ENCODE measurements at regions not wholly inside any gene's neighbourhood (a gene's known extent, or its start where the extent isn't known, plus 50 kb on each side); places are given as distances from the start of the nearest gene placed in this dataset.
A peak's percentile ranks its signal among the peaks of the same experiment; 100 is the strongest.

DNA sequence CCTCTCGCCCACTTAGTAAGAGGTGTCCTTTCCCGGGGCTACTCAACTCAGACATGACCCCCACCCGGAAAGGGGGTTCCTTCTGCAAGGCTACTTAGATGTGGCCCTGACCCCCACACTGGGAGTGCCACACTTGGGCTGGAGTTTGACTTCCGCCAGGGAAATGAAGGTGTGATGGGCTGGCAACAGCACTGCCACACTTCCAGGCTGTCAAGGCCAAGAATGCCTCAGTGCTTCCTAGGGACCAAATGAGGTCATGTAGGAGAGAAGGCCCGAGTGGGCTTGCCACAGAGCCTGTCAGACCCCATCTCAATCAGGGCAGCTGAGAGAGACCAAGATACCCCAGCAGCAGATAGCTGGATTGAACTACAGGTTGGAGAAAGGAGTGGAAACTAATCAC, 55.5 kb downstream of the DRD1 start:
- DNase-seq (ENCODE audit: low read depth, low spot score): no peak

DNA sequence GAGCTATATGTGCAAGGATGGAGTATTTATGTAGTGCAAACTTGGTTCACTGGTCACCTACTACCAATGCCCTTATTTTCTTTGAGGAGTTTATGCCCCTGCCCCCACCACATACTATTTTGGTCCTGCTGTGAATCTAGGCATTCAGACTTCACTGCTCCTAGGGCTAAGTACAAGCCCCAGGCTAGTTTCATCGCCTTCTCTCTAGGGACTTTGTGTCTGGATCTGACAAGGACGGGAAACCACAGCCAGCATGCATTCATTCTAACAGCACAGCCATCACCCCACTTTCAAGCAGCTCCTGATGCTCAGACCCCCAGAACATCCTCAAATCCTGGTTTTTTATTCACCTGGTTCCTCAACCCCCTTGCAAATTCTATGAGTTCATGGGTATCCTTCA, 56.8 kb downstream of the DRD1 start:
- DNase-seq (ENCODE audit: low read depth, low spot score): peak; percentile 45

DNA sequence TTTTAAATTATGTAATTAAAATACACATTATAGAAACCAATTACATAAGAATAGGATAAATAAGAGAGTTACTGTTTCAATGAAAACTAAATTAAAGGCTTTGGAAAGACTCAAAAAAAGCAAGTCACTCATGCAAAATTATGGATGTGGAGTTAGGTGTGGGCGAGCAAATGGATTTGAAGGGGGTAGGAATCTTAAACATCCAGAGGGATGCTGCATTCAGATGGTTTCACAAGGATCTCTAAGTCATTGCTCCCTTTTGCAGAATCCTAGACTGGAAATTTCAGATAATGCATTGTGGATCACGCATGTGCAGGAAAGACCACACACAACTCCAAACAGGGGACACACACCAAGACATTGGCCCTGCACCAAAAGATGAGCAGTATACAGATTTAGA, 57.5 kb downstream of the DRD1 start:
- no peak for DNase-seq (ENCODE audit: low read depth, low spot score)

DNA sequence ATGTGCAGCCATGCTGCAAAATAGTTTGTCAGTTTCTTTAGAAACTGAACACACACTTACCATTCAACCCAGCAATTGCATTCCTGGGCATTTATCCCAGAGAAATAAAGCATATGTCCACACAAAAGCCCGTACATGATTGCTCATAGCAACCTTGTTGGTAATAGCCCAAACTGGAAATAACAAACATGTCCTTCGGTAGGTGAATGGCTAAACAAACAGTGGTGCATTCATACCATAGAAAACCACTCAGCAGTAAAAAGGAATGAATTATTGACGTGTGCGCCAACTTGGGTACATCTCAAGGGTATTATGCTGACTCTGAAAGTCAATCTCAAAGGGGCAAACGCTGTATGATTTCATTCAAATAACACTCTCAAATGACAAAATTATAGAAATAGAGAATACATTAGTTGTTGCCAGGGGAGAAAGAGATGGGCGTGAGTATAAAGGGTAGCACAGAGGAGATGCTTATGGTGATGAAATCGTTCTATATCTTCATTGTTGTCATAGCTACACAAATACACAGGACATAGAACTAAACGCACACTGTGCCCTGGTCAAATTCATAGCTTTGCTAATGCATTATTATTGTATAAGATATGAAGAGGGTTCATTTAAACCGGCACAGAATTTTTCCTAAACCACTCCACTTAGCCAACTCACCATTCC, 58.2 kb downstream of the DRD1 start:
- no peak for DNase-seq (ENCODE audit: low read depth, low spot score)

DNA sequence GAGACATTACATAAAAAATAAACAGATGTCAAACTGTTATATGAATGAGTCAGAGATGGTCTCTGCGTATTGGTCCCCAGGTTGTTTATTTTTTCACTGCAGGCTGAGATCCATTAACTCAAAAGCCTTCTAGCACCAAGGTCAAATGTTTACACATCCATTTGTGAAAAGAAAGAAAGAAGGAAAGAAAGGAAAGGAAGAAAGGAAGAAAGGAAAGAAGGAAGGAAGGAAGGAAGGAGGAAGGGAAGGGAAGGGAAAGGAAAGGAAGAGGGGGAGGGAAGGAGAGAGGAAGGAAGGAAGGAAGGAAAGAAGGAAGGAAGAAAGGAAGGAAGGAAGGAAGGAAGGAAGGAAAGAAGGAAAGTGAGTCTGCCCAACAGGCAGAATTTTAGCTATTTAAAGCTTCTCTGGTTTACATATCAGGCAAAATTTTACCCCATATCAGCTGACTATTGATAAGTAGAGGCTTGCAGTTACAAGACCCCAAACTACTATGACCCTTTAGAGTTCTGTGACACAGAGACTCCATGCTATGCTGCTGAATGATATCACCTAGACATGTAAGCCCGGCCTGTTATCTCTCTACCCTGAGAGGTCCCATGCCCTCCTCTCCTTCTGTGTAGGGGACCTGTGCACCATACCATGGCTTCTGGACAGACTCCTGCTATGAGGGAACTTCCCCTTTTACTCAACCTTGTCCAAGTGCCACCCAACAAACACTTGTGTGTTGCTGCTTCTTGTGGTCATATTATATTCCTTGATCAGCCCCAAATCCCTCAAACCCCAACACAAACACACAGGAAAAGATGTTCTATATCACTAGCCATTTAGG, 59.0 kb downstream of the DRD1 start:
- DNase-seq (ENCODE audit: low read depth, low spot score): no peak

DNA sequence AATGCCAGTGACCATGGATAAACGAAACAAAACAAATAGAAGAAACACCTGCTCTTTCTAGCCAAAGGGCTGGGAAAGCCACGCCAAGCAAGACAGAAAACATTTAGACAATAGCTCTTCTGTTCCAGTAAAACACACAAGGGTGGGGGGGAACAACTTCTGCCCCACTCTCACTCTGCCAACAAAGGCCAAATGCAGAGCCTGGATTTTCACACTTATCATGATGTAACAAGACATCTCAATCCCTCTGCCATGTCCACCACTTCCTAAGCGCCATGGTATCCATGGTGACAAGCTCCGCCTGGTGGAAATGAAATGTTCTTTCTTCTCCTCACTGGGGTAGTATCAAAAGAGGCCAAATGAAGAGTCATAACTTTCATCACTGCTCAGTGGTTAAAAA, 60.6 kb downstream of the DRD1 start:
- no peak for DNase-seq (ENCODE audit: low read depth, low spot score)

DNA sequence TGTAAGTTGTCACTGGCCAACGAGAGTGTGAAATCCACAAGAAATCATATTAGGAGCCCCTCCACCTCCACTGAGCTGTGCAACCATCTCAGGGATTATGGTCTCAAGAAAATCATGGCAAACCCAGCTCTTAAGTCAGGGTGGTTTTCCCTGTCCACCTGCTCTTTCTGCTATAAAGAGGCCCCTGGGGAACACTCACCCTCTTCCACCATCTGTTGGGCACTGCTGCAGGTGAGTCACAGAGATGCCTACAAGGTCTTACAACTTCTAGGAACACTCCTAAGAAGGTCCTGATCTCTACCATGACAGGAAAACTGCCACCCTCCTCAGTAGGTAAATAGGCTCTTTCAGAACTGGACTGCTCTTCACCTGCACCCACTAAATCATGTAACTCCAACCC, 61.8 kb downstream of the DRD1 start:
- no peak for DNase-seq (ENCODE audit: low read depth, low spot score)

DNA sequence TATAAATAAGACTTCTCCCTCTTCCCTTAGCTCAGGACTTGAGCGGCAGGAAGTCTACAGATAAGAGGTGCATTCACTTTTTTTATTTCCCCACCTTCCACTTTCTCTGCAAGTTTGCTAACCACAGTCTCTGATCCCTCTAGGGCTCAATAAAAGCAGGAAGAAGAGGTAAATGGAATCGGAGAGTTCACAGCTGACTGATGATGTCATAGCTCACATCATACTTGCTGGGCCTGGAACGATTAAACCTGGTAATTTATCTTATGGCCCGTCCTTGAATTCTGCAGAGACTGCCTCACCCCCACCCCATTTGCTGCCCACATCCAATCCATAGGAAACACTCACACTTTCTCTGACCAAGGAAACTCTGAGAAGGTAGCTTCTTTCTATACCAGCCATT, 62.9 kb downstream of the DRD1 start:
- DNase-seq (ENCODE audit: low read depth, low spot score): no peak

DNA sequence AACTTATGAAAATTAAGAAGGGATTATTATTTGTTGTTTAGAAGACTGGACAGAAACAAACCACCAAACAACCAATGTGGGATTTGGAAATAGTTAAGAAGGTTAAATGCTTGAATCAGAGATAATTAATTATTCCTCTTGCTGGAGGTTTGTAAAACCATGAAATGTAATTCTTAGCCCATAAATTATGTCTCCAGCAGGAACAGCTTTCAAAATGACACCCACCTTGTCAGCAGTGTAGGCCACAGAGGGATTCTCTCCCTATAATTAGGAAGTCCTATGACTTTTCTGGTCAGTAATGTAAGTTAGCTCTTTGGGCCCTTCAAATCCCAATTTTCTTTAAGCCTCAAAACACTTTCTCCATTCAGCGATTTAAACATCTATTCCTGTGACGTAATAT, 63.3 kb downstream of the DRD1 start:
- DNase-seq (ENCODE audit: low read depth, low spot score): no peak

DNA sequence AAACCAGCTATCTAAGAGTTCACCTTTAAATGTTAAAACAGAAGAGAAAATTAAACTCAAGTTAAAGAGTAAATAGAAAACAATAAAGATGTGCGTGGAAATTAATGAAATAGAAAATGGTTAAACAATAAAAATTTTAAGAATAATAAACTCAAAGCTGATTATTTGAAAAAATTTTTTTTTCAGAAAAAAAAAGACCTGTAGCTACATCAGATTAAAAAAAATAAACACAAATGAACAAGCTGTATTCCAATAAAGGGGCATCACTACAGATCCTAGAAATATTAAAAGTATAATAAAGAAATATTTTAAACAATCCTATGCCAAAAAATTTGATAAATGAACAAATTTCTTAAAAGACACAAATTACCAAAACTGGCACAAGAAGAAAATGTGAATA, 64.1 kb downstream of the DRD1 start:
- no peak for DNase-seq (ENCODE audit: low read depth, low spot score)

DNA sequence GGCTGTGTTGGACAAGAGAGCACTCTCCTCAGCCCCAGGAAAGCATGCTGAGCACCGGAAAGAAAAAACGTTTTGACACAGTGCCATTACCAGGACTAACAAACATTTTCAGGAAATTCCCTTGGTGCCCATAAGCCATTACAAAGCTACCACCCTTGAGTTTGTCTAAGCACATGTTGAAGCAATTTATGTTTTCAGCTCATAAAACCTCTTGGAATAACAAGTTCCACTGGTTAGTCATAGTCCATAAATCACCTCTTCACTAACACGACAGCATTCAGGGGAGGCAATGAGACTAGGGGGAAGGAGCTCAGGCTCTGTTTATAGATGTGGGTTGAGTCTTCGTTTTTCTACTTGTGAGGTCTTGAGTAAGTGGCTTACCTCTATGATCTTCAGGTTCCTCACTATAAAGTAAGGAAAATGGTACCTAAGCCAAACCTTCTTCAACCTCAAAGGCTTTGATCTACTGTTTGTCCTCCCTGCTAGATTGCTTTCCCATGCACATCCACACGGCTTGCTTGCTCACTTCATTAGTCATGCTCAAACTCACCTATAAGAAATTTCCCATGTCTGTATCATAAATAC, 65.4 kb downstream of the DRD1 start:
- peak; percentile 13 for DNase-seq (ENCODE audit: low read depth, low spot score)

DNA sequence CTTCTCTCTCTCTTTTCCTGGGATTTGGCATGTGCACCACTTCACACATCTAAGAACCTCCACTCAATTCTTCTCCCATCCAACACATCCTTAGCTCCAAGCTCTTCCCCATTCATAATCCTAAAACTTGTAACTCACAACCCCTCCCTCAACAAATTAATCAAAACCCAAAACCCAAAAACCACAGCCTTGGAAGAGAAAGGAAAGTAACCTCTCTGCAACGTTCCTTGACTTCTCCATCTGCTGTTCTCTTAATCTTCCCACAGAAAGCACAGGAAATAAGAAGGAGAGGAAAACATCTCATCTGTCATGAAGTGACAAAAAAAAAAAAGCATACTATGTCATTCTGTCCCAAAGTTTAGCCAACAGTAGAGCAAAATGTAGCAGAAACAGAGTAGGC, 66.2 kb downstream of the DRD1 start:
- no peak for DNase-seq (ENCODE audit: low read depth, low spot score)

DNA sequence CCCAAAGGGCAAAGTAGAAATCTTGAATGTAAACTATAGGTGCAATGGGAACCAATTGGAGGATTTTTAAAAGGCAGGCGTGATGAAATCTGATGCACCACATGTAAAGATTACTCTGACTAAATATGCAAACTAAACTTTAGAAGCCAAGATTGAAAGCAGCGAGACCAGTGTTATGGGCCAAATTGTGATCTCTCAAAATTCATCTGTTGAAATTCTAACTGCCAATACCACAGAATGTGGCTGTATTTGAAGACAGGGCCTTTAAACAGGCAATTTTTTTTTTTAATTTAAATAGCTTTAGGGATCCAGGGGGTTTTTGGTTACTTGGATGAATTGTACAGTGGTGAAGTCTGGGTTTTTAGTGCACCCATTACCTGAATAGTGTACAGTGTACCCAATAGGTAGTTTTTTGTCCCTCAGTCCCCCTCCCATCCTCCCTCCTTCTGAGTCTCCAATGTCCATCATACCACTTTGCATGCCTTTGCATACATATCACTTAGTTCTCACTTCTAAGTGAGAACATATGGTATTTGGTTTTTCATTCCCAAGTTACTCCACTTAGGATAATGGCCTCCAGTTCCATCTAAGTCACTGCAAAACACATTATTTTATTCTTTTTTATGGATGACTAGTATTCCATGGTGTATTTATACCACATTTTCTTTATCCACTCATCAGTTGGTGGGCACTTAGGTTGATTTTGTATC, 69.7 kb downstream of the DRD1 start:
- no peak for DNase-seq (ENCODE audit: low read depth, low spot score)

DNA sequence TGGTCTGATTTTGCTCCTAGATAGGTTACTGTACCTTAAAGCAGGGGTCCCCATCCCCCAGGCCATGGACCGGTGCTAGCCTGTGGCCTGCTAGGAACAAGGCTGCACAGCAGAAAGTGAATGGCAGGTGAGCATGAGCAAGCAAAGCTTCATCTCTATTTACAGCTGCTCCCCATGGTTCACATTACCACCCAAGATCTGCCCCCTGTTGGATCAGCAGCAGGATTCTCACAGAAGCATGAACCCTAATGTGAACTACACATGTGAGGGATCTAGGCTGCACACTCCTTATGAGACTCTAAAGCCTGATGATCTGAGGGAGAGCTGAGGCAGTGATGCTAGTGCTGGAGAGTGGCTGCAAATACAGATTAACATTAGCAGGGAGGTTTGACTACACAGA, 78.1 kb downstream of the DRD1 start:
- no peak for DNase-seq (ENCODE audit: low read depth, low spot score)

DNA sequence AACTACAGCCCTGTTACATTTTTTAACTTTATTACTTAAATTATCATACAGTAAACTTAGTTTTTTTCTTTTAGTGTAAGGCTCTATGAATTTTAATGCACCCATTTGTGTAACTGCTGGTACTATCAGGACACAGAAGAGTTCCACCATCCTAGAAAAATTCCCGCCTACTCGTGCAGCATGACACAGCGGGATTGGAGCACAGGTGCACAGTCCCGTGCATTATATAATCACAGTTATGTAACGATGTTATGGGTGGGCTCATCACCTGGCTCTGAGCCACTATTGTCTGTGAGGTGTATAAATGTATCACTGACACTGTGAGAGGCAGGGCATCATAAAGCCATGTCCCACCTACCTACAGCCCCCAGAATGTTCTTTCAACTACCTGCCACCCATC, 80.7 kb downstream of the DRD1 start:
- no peak for DNase-seq (ENCODE audit: low read depth, low spot score)

DNA sequence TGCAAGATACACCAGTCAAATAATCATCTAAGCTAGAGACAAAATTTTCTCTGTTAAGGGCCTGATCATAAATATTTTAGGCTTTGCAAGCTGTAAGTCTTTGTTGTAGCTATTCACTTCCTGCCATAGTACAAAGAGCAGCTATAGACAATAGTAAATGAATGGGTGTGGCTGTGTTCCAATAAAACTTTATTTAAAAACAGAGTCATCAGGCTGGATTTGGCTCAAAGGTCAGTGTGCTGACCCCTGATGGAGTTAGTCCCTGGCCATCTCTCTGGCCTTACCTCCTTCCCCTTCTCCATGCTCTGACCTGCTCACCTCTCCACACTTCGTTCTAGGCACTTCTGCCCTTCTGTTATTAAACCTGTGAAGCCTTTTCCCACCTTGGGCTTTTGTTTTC, 86.0 kb downstream of the DRD1 start:
- no peak for DNase-seq (ENCODE audit: low read depth, low spot score)

DNA sequence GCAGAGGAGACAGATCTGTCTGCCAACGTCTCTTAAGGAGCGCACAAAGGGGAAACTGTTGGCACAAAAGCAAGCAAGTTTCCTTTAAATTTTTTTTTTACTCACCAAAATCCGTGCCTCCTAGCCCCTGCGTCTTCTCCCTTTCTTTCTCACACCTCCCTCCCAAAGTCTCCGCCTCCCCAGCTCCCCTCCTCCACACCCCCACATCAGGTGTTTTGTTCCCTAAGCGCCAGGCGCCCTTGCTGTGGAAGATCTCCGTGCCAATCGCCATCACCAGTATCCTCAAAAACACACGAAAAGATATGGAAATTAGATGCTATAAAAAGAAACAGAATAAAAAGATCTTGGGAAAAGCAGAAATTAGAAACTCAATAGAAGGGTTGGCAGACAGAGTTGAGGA, 87.6 kb downstream of the DRD1 start:
- DNase-seq (ENCODE audit: low read depth, low spot score): no peak

DNA sequence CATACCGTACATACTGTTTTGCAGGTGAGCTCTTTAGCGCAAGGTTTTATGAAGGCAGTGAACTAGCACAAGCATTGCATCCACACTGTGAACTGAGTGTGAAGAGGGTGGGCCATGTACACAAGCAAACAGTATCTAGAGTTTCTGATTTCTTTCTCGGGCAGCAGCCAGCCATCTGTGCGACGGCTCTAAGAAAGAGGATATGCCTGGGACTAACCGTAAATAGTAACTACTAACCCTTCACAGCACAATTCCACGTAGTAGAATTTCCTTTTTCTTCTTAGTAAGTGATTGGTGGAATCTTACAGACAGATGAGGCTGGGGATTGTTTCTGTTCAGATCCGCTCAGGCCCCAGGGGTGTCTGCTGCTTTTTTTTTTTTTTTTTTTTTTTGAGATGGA, 89.0 kb downstream of the DRD1 start:
- no peak for DNase-seq (ENCODE audit: low read depth, low spot score)

DNA sequence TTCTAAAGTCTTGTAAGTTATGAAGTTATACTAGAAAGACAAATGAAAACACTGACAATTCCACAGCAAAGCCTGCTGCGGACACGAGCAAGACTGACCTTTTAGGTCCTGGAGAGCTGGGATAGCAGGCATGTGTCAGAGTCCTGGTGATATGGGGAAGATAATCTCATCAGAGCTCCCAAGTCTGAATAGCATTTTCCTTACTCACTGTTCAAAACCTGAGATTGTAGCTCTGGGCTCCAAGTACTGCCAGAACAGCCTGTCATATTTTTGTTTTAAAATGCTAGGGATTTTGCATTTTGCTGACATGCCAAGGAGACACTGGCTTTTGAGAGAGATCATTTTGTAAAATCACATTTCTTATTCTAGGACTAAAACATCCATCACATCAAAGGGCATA, 90.1 kb downstream of the DRD1 start:
- DNase-seq (ENCODE audit: low read depth, low spot score): no peak

DNA sequence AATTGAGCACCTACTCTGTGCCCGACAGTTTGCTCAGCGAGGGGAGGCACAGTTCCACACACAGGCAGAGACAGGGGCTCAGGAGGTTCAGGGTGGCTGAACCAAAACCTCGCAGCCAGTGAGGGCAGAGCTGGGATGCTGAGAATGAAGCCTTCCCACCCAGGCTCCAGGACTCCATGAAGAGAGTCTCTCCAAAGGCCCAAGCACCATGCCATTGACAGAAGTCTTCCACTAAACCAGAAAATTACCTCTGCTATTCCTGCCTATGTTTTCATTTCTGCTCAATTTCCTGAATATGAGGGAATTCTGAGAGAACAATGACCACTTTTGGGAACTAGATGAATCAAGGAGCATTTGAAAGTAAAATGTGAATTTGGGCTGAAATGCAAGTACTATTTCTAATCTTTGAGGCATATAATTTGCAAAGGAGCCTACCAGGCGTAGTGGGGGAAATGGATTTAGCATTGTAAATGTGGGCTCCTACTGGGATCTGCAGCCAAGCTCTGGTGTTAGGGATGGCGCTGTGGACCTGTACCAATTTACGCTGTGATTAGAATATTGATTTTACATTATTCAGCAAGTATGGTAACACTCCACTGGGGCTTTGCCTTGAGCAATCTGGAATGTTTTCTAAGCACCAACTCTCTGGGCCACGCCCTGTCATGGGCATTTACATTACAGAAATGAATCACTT, 91.9 kb downstream of the DRD1 start:
- DNase-seq (ENCODE audit: low read depth, low spot score): no peak

DNA sequence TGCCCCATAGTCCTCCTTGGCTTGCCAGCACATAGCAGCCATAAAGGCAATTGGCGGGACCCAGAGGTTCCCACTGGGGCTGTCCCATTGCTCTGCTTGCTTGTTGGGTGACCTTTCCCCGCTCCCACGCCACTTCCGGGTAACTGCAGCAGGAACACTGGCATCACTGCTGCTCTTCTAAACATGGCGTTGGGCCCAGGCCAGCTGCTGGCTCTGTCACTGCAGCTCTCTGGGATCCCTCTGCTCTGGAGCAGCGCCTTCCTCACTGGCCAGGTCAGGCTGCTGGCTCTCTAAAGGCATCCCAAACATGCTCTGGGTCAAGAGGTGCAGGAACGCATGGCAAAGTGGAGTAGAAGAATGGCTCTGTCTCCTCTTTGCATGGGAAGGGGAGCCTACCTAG, 92.9 kb downstream of the DRD1 start:
- no peak for DNase-seq (ENCODE audit: low read depth, low spot score)

DNA sequence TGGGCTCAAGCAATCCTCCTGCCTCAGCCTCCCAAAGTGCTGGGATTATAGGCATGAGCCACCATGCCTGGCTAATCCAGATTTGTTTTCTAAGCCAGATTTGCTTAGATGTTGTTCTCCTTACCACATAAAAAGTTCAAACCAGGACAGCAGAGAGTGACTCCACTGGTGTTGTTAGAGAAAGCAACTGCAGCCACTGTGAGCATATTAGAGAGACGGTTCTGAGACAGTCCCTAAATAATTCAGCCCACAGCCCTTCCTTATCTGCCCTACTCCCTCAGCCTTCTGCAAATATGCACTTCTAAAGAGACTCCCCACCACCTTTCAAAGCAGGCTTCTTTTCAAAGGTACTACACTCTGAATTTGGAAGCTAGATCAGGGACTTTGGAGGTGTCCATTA, 96.1 kb downstream of the DRD1 start:
- no peak for DNase-seq (ENCODE audit: low read depth, low spot score)

All from ELF-1 (cell line).